ACC112 (cell line): ENCODE measurements at regions not wholly inside any gene's neighbourhood (a gene's known extent, or its start where the extent isn't known, plus 50 kb on each side); places are given as distances from the start of the nearest gene placed in this dataset.

ENCODE experiments used
- H2AFZ ChIP-seq: fragments of 200-600 bp; sonication (generic); one replicate; pipeline ENCODE4 v1.6.0; 2017; ENCODE audit warnings: antibody characterized with exemption, low read length; ENCODE audit not compliant: unreplicated experiment
- H3K27ac ChIP-seq: fragments of 200-600 bp; sonication (generic); 2 replicates; pipeline ENCODE4 v1.5.1; 2014; ENCODE audit warnings: low read depth, mild to moderate bottlenecking, antibody characterized with exemption, low read length, moderate library complexity
- H3K27me3 ChIP-seq: fragments of 200-600 bp; sonication (generic); 2 replicates; pipeline ENCODE4 v1.6.1; 2014; ENCODE audit warnings: mild to moderate bottlenecking, antibody characterized with exemption, low read length, moderate library complexity, mixed read lengths; ENCODE audit not compliant: insufficient read depth
- H3K36me3 ChIP-seq: fragments of 200-600 bp; sonication (generic); 2 replicates; pipeline ENCODE4 v1.6.1; 2016; ENCODE audit warnings: mild to moderate bottlenecking, antibody characterized with exemption, low read length, moderate library complexity, mixed read lengths; ENCODE audit not compliant: insufficient read depth
- H3K4me1 ChIP-seq: fragments of 200-600 bp; sonication (generic); one replicate; pipeline ENCODE4 v1.6.1; 2016; ENCODE audit warnings: low read length, mixed read lengths; ENCODE audit not compliant: insufficient read depth, unreplicated experiment, control insufficient read depth
- H3K4me3 ChIP-seq: fragments of 200-600 bp; sonication (generic); 2 replicates; pipeline ENCODE4 v1.5.1; 2014; ENCODE audit warnings: mild to moderate bottlenecking, low read depth, low read length
- H3K79me2 ChIP-seq: fragments of 200-600 bp; sonication (generic); one replicate; pipeline ENCODE4 v1.6.0; 2016; ENCODE audit warnings: low read length; ENCODE audit not compliant: control insufficient read depth, unreplicated experiment, insufficient read depth

DNA sequence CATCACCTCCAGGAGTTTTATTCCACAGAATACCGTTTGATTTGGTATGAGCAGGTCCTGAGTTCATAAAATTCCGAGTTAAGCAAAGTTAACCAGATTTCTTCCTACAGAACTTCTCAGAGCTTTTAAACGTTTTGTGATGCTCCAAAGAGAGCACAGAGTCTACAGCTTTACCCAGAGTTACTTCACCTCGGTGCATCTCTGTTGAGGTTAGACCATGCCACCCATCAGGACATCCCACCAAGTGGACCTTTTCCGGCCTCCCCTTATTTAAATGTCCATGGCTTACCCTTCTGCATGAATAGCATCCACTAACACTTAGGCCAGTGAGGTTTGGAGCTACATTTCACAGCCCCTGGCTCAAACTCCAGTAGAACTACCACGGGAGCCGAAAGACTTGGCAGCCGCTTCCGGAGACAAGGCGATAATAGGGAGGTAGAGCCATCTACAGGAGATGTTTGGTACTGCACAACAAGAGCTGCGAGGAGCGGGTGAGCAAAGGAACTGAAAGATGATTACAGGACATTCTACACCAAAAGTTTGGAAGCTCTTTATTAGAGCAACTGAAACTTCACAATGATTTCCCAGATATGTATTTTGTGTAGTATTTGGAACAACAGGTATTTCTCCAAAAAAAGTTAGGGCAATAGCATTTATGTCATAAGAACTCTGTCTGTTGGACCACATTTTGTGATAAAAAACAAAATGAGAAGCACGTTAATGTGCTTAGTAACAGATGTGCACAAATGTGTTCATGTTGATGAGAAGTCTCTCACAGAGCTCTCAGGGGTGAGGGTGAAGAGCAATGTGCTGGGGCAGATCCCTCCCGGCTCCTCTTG lies 174.7 kb downstream of the HERPUD2 start:
- Histone ChIP-seq H3K4me1 (no peaks in the 10 kb centered on the region), H3K27me3 (peaks cover 74% of the 10 kb centered on the region), H2AFZ (no peak overlapping the region), H3K27ac (no peak overlapping the region), H3K36me3 (no peaks in the 10 kb centered on the region), H3K4me3 (no peak overlapping the region), H3K79me2 (no peaks in the 10 kb centered on the region)

GRCh38 chr7:35518767-35519166 lies 176.2 kb downstream of the HERPUD2 start:
- Histone ChIP-seq H3K27ac (no peak overlapping the region), H3K79me2 (no peaks in the 10 kb centered on the region), H3K27me3 (peaks cover 69% of the 10 kb centered on the region), H2AFZ (no peak overlapping the region), H3K4me3 (no peak overlapping the region), H3K4me1 (no peaks in the 10 kb centered on the region), H3K36me3 (no peaks in the 10 kb centered on the region)

- H3K36me3 ChIP-seq = no peaks in the 10 kb centered on the region
- no peaks in the 10 kb centered on the region for H3K79me2 ChIP-seq
- H2AFZ ChIP-seq = no peak overlapping the region
- no peak overlapping the region for H3K27ac ChIP-seq
- H3K27me3 ChIP-seq = peaks cover 56% of the 10 kb centered on the region
- no peaks in the 10 kb centered on the region for H3K4me1 ChIP-seq
- H3K4me3 ChIP-seq = no peak overlapping the region
Measured at GRCh38 chr7:35516498-35516897, 178.4 kb downstream of the HERPUD2 start.

DNA sequence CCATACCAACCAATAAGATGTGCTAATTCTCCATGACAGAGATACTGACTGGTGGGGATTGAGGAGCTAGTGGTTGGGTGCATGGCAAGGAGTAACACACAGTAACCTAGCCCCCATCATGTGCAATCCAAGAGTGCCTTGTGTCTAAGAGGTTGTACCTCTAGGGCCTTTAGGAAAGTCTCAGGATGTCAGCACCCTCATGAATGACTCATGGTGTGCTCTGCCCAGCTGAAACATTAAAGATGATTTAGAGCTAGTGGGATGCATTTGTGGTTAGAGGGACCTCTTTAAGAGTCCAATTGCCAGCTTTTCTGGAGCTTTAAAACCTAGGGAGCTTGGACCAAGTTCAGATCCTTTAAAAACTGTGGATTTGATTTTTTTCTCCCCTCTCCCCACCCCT lies 181.1 kb downstream of the HERPUD2 start:
- no peak overlapping the region for H3K4me3 ChIP-seq
- no peak overlapping the region for H3K27ac ChIP-seq
- H2AFZ ChIP-seq = no peak overlapping the region
- peaks cover 49% of the 10 kb centered on the region for H3K27me3 ChIP-seq
- H3K4me1 ChIP-seq = no peaks in the 10 kb centered on the region
- H3K79me2 ChIP-seq = no peaks in the 10 kb centered on the region
- no peaks in the 10 kb centered on the region for H3K36me3 ChIP-seq

DNA sequence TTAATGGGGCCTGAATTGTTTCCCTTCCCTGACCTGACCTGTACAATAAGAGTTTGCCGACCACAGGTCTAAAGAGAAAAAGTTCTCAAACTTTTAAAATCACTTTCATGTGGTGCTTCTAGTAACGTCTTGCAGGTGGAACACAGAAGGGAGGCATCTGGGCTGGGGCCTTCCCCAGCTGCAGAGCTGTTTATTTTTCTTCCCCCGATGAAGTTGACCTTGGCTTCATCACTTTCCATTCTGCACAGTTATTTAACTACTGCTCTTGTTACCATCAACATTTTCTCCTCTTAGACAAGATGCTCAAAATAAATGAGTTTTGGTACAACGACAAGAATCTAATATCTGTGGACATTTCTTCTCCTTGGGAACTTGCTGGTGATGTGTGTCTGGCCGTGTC lies 181.7 kb downstream of the HERPUD2 start:
- no peaks in the 10 kb centered on the region for H3K79me2 ChIP-seq

GRCh38 chr7:35512716-35513115 lies 182.2 kb downstream of the HERPUD2 start:
- H3K79me2 ChIP-seq = no peaks in the 10 kb centered on the region
- no peaks in the 10 kb centered on the region for H3K4me1 ChIP-seq
- no peaks in the 10 kb centered on the region for H3K36me3 ChIP-seq
- peaks cover 40% of the 10 kb centered on the region for H3K27me3 ChIP-seq
- no peak overlapping the region for H3K4me3 ChIP-seq
- no peak overlapping the region for H2AFZ ChIP-seq
- no peak overlapping the region for H3K27ac ChIP-seq

More for the DNA sequence above, 181.7 kb downstream of the HERPUD2 start:
- no peaks in the 10 kb centered on the region for H3K36me3 ChIP-seq
- peaks cover 44% of the 10 kb centered on the region for H3K27me3 ChIP-seq
- H3K27ac ChIP-seq = no peak overlapping the region
- no peaks in the 10 kb centered on the region for H3K4me1 ChIP-seq
- no peak overlapping the region for H3K4me3 ChIP-seq
- no peak overlapping the region for H2AFZ ChIP-seq

GRCh38 chr7:35508623-35509400 lies 186.1 kb downstream of the HERPUD2 start:
- H3K27ac ChIP-seq = no peak overlapping the region
- H3K4me1 ChIP-seq = no peaks in the 10 kb centered on the region
- H3K79me2 ChIP-seq = no peaks in the 10 kb centered on the region
- no peak overlapping the region for H3K4me3 ChIP-seq
- H3K27me3 ChIP-seq = peaks cover 52% of the 10 kb centered on the region
- no peaks in the 10 kb centered on the region for H3K36me3 ChIP-seq
- H2AFZ ChIP-seq = no peak overlapping the region

- Histone ChIP-seq H3K79me2 (no peaks in the 10 kb centered on the region), H3K4me1 (no peaks in the 10 kb centered on the region), H3K27me3 (peaks cover 61% of the 10 kb centered on the region), H2AFZ (no peak overlapping the region), H3K4me3 (no peak overlapping the region), H3K36me3 (no peaks in the 10 kb centered on the region), H3K27ac (no peak overlapping the region)
Measured at GRCh38 chr7:35505066-35505465, 189.9 kb downstream of the HERPUD2 start.

GRCh38 chr7:35504365-35504764 lies 190.6 kb downstream of the HERPUD2 start:
- H2AFZ ChIP-seq = no peak overlapping the region
- no peak overlapping the region for H3K4me3 ChIP-seq

GRCh38 chr7:35501681-35502080 lies 193.3 kb downstream of the HERPUD2 start:
- no peaks in the 10 kb centered on the region for H3K4me1 ChIP-seq

More at GRCh38 chr7:35504365-35504764, 190.6 kb downstream of the HERPUD2 start:
- Histone ChIP-seq H3K36me3 (no peaks in the 10 kb centered on the region), H3K27ac (no peak overlapping the region), H3K79me2 (no peaks in the 10 kb centered on the region), H3K4me1 (no peaks in the 10 kb centered on the region), H3K27me3 (peaks cover 65% of the 10 kb centered on the region)

More at GRCh38 chr7:35501681-35502080, 193.3 kb downstream of the HERPUD2 start:
- no peaks in the 10 kb centered on the region for H3K79me2 ChIP-seq
- H3K4me3 ChIP-seq = no peak overlapping the region
- peaks cover 72% of the 10 kb centered on the region for H3K27me3 ChIP-seq
- H3K36me3 ChIP-seq = no peaks in the 10 kb centered on the region
- H3K27ac ChIP-seq = no peak overlapping the region
- H2AFZ ChIP-seq = no peak overlapping the region
